DOHH2 (cell line): ENCODE measurements at regions not wholly inside any gene's neighbourhood (a gene's known extent, or its start where the extent isn't known, plus 50 kb on each side); places are given as distances from the start of the nearest gene placed in this dataset.

ENCODE experiments used
- CTCF ChIP-seq: fragments of 200-600 bp; sonication (generic); IDR thresholded peaks from one replicate; pipeline ENCODE4 v1.5.1; 2014; ENCODE audit warnings: antibody characterized with exemption, mild to moderate bottlenecking, low read depth, low read length; ENCODE audit not compliant: poor library complexity, severe bottlenecking
- EZH2phosphoT487 ChIP-seq: fragments of 200-600 bp; sonication (generic); IDR thresholded peaks from 2 replicates; pipeline ENCODE4 v1.6.1; 2017; ENCODE audit warnings: borderline replicate concordance, mild to moderate bottlenecking, antibody characterized with exemption, low read length, moderate library complexity, mixed read lengths

- TF ChIP-seq CTCF (no peak), EZH2phosphoT487 (no peak)
Measured at GRCh38 chr3:118587037-118587741, 447.5 kb downstream of the IGSF11 start.
